IMR-90 (cell line): ENCODE measurements at regions not wholly inside any gene's neighbourhood (a gene's known extent, or its start where the extent isn't known, plus 50 kb on each side); places are given as distances from the start of the nearest gene placed in this dataset.

Source experiments
- ATAC-seq: fragments of 200-7000 bp; cut with Tn5 transposase; 2 replicates; pipeline ENCODE4 v1.9.1; 2020; ENCODE audit warnings: low read depth, mild to moderate bottlenecking, moderate library complexity
- BruUV-seq: library from RNA; stranded (reverse); fragments of 400-500 nt; replicated peaks from 2 replicates; lab custom pipeline; 2021; lab: Mats Ljungman, UMichigan
- CTCF ChIA-PET: fragments of 300-600 bp; formaldehyde crosslinking; extraction: SDS; loops from one replicate; lab custom pipeline; 2021; ENCODE audit warnings: antibody characterized with exemption; lab: Yijun Ruan, JAX
- POLR2A ChIA-PET: fragments of 300-600 bp; sonication (Branson Sonifier 250); formaldehyde crosslinking; loops from one replicate; lab custom pipeline; 2022; ENCODE audit warnings: antibody characterized with exemption; ENCODE audit not compliant: unreplicated experiment; lab: Charles Lee
- DNase-seq: peaks from one replicate; pipeline ENCODE4 v3.0.0; 2013
- H2AFZ ChIP-seq: replicated peaks from 2 replicates; pipeline ENCODE3; 2013; ENCODE audit warnings: low read length, mild to moderate bottlenecking; ENCODE audit not compliant: poor library complexity
- H2AK5ac ChIP-seq: 2 replicates; pipeline ENCODE4 v1.6.1; 2013; ENCODE audit warnings: low read depth, low read length, inconsistent platforms
- H2AK9ac ChIP-seq: replicated peaks from 2 replicates; pipeline ENCODE3; 2013; ENCODE audit warnings: mild to moderate bottlenecking, low read depth, low read length, moderate library complexity; ENCODE audit not compliant: poor library complexity
- H2BK120ac ChIP-seq: 2 replicates; pipeline ENCODE4 v1.6.1; 2013; ENCODE audit warnings: low read depth, low read length, inconsistent platforms
- H2BK15ac ChIP-seq: 3 replicates; pipeline ENCODE4 v1.6.1; 2013; ENCODE audit warnings: low read depth, low read length, inconsistent platforms
- H2BK20ac ChIP-seq: 2 replicates; pipeline ENCODE4 v1.6.1; 2013; ENCODE audit warnings: low read depth, mild to moderate bottlenecking, inconsistent platforms, low read length, moderate library complexity
- H2BK5ac ChIP-seq: 2 replicates; pipeline ENCODE4 v1.6.1; 2013; ENCODE audit warnings: mild to moderate bottlenecking, low read depth, low read length, inconsistent platforms; ENCODE audit not compliant: poor library complexity, severe bottlenecking
- H3K14ac ChIP-seq: replicated peaks from 2 replicates; pipeline ENCODE4 v1.6.1; 2013; ENCODE audit warnings: low read depth, low read length, inconsistent platforms
- H3K18ac ChIP-seq: 2 replicates; pipeline ENCODE4 v1.6.1; 2013; ENCODE audit warnings: low read depth, low read length, control low read depth
- H3K23ac ChIP-seq: 2 replicates; pipeline ENCODE4 v1.6.1; 2013; ENCODE audit warnings: low read depth, low read length, inconsistent platforms
- H3K27ac ChIP-seq: 2 replicates; pipeline ENCODE4 v1.5.1; 2013; ENCODE audit warnings: mild to moderate bottlenecking, control low read depth, low read length; ENCODE audit not compliant: insufficient read depth
- H3K27me3 ChIP-seq: 2 replicates; pipeline ENCODE4 v1.6.1; 2013; ENCODE audit warnings: low read length; ENCODE audit not compliant: control insufficient read depth, insufficient read depth
- H3K36me3 ChIP-seq: 2 replicates; pipeline ENCODE4 v1.6.1; 2013; ENCODE audit warnings: low read length, mixed read lengths; ENCODE audit not compliant: control insufficient read depth, insufficient read depth
- H3K4ac ChIP-seq: 2 replicates; pipeline ENCODE4 v1.6.1; 2013; ENCODE audit warnings: low read depth, low read length, inconsistent platforms
- H3K4me1 ChIP-seq: 2 replicates; pipeline ENCODE4 v1.6.1; 2013; ENCODE audit warnings: low read length, mixed read lengths; ENCODE audit not compliant: control insufficient read depth, insufficient read depth
- H3K4me2 ChIP-seq: 2 replicates; pipeline ENCODE4 v1.6.1; 2013; ENCODE audit warnings: low read depth, mild to moderate bottlenecking, control low read depth, low read length, moderate library complexity
- H3K4me3 ChIP-seq: 2 replicates; pipeline ENCODE4 v1.5.1; 2013; ENCODE audit warnings: low read depth, mild to moderate bottlenecking, control low read depth, low read length, moderate library complexity; ENCODE audit not compliant: insufficient read depth
- H3K56ac ChIP-seq: 2 replicates; pipeline ENCODE4 v1.6.1; 2013; ENCODE audit warnings: low read length, inconsistent platforms; ENCODE audit not compliant: insufficient read depth; ENCODE audit errors: extremely low read depth
- H3K79me1 ChIP-seq, 2 experiments: 2 replicates each; pipeline ENCODE4 v1.6.1; 2013; ENCODE audit warnings: low read length in 2 of 2, inconsistent platforms in 1 of 2, low read depth in 1 of 2
- H3K9ac ChIP-seq: 2 replicates; pipeline ENCODE4 v1.6.1; 2013; ENCODE audit warnings: low read depth, low read length, control low read depth
- H3K9me1 ChIP-seq: 2 replicates; pipeline ENCODE4 v1.6.1; 2013; ENCODE audit warnings: low read length, inconsistent platforms; ENCODE audit not compliant: insufficient read depth
- H3K9me3 ChIP-seq: 2 replicates; pipeline ENCODE4 v1.6.1; 2013; ENCODE audit warnings: low read length; ENCODE audit not compliant: control insufficient read depth, insufficient read depth
- H4K20me1 ChIP-seq: 2 replicates; pipeline ENCODE4 v1.6.1; 2013; ENCODE audit warnings: low read length, inconsistent platforms; ENCODE audit not compliant: insufficient read depth
- H4K5ac ChIP-seq: 2 replicates; pipeline ENCODE4 v1.6.1; 2013; ENCODE audit warnings: mild to moderate bottlenecking, low read depth, low read length, control low read depth
- H4K8ac ChIP-seq, 2 experiments: 2 replicates each; pipeline ENCODE4 v1.6.1; 2013; ENCODE audit warnings: low read depth in 2 of 2, low read length in 2 of 2, control low read depth in 1 of 2, inconsistent platforms in 1 of 2
- H4K91ac ChIP-seq: 2 replicates; pipeline ENCODE4 v1.6.1; 2013; ENCODE audit warnings: low read depth, low read length, inconsistent platforms; ENCODE audit not compliant: insufficient read depth
- CEBPB ChIP-seq: IDR thresholded peaks from 2 replicates; pipeline ENCODE4 v1.6.1; 2012; ENCODE audit warnings: low read depth, low read length, improper control_type of control experiment
- CHD1 ChIP-seq: IDR thresholded peaks from 2 replicates; pipeline ENCODE4 v1.6.1; 2012; ENCODE audit warnings: low read depth, low read length, improper control_type of control experiment
- RAD21 ChIP-seq: IDR thresholded peaks from 2 replicates; pipeline ENCODE4 v1.6.1; 2012; ENCODE audit warnings: low read length, improper control_type of control experiment
- WGBS, 2 experiments: methylation state at CpG; one replicate each; pipeline versions ENCODE4 v1.1.5 to v1.1.7; 2013; ENCODE audit warnings: missing lambda C conversion rate in 2 of 2; ENCODE audit not compliant: insufficient read length in 1 of 2; ENCODE audit errors: extremely low coverage in 2 of 2; 5-methylcytosine and 5-hydroxymethylcytosine counted together
- dilution Hi-C: fragments of 300-500 bp; cut with HindIII; formaldehyde crosslinking; loops from one replicate; pipeline ENCODE4 v1.14.3; 2018; ENCODE audit warnings: low sequenced_read_pairs; ENCODE audit not compliant: unreplicated experiment
- in situ Hi-C: fragments of 300-500 bp; cut with MboI; formaldehyde crosslinking; loops from 3 replicates; pipeline ENCODE4 v1.14.3; 2019; ENCODE audit warnings: low sequenced_read_pairs, inconsistent platforms, mixed read lengths
- intact Hi-C: fragments of 100-400 bp; cut with micrococcal nuclease; formaldehyde crosslinking; loops from 2 replicates; pipeline ENCODE4 v1.10.0; 2022

DNA sequence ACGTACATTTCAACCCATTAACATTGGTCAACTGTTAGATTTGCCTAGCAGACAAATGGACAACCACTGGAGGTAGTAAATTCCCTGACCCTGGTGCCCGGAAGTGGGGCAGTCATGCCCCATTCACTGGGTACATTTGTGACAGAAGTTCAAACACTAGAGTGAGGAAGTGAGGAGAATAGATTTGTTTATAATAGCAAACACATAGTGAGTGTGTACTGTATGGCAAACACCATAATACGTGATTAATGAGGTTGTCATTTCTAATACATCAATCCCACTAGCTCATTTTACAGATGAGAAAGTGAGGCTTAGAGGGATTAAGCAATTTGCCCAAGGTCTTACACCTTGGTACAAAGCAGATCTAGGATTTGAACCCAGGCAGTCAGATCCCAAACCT is 181.9 kb upstream of the MKLN1 start:
- H2AK9ac ChIP-seq: no peak overlapping the region
- H3K56ac ChIP-seq: no peak overlapping the region
- H4K5ac ChIP-seq: no peak overlapping the region
- H3K27me3 ChIP-seq: no peaks in the 10 kb centered on the region
- no peak overlapping the region for H2AK5ac ChIP-seq
- H2BK20ac ChIP-seq: no peak overlapping the region
- no peak overlapping the region for H3K9ac ChIP-seq
- in situ Hi-C loops (no loop called here), dilution Hi-C loops (no loop called here), intact Hi-C loops (no loop called here)
- CTCF ChIA-PET: no interaction called here
- no peak overlapping the region for H2AFZ ChIP-seq
- no peak overlapping the region for H2BK15ac ChIP-seq
- H3K79me1 ChIP-seq: no peaks in the 10 kb centered on the region
- no peak for TF ChIP-seq RAD21
- no peak for TF ChIP-seq CEBPB
- TF ChIP-seq CHD1: no peak
- H3K36me3 ChIP-seq: no peaks in the 10 kb centered on the region
- no peaks in the 10 kb centered on the region for H3K4me1 ChIP-seq
- H2BK5ac ChIP-seq: no peak overlapping the region
- POLR2A ChIA-PET: no interaction called here
- no peak overlapping the region for H3K4me2 ChIP-seq
- no peak overlapping the region for H3K27ac ChIP-seq
- H2BK120ac ChIP-seq: no peak overlapping the region
- H3K4me3 ChIP-seq: no peak overlapping the region
- no peaks in the 10 kb centered on the region; the same call in 1 of the 2 replicates for H3K9me3 ChIP-seq
- no TSS peak for BruUV-seq
- H3K4ac ChIP-seq: no peak overlapping the region
- ATAC-seq (no peak), DNase-seq (no peak)
- H4K20me1 ChIP-seq: no peaks in the 10 kb centered on the region
- WGBS, 2 experiments: 60% methylated on average over 1 of the region's 3 CpGs; no CpG with 5 or more reads in 1 of the 2 experiments
- no peaks in the 10 kb centered on the region for H3K9me1 ChIP-seq
- no peak overlapping the region for H4K91ac ChIP-seq
- H3K23ac ChIP-seq: no peak overlapping the region
- no peak overlapping the region for H3K18ac ChIP-seq
- H3K14ac ChIP-seq: no peak overlapping the region
- no peak overlapping the region for H4K8ac ChIP-seq
